ENCODE measurements at regions not wholly inside any gene's neighbourhood (a gene's known extent, or its start where the extent isn't known, plus 50 kb on each side); places are given as distances from the start of the nearest gene placed in this dataset.

GRCh38 chr6:40290816-40291215 lies 296.3 kb downstream of the LRFN2 start:
- H3K9me3 Mint-ChIP-seq = peaks cover 69% of the 10 kb centered on the region
- no peaks in the 10 kb centered on the region for H3K36me3 Mint-ChIP-seq (ENCODE audit: low read depth)
- H3K27ac Mint-ChIP-seq = no peak overlapping the region
- TF ChIP-seq CTCF (IDR thresholded peaks at IDR 0.05) = no peak
- no peak overlapping the region for H3K4me3 Mint-ChIP-seq
- H3K27me3 Mint-ChIP-seq (ENCODE audit: insufficient read depth) = no peaks in the 10 kb centered on the region; the same call in 1 of the 2 replicates
- H3K4me1 Mint-ChIP-seq (ENCODE audit: low read depth) = no peaks in the 10 kb centered on the region
- no peak for DNase-seq

GRCh38 chr6:40288919-40289318 lies 298.2 kb downstream of the LRFN2 start:
- Mint-ChIP-seq H3K4me3 (no peak overlapping the region), H3K36me3 (ENCODE audit: low read depth) (peaks cover 6% of the 10 kb centered on the region; the same call in 1 of the 2 replicates), H3K9me3 (peaks cover 58% of the 10 kb centered on the region), H3K4me1 (ENCODE audit: low read depth) (no peaks in the 10 kb centered on the region), H3K27ac (no peak overlapping the region), H3K27me3 (ENCODE audit: insufficient read depth) (no peaks in the 10 kb centered on the region; the same call in 1 of the 2 replicates)
- TF ChIP-seq CTCF (IDR thresholded peaks at IDR 0.05) = no peak
- DNase-seq = no peak

- no peak for DNase-seq
- H3K9me3 Mint-ChIP-seq = peaks cover 59% of the 10 kb centered on the region
- H3K4me1 Mint-ChIP-seq (ENCODE audit: low read depth) = no peaks in the 10 kb centered on the region
- no peak overlapping the region for H3K4me3 Mint-ChIP-seq
- H3K27me3 Mint-ChIP-seq (ENCODE audit: insufficient read depth) = no peaks in the 10 kb centered on the region; the same call in none of the 2 replicates
- H3K27ac Mint-ChIP-seq = no peak overlapping the region
- no peak for TF ChIP-seq CTCF (IDR thresholded peaks at IDR 0.05)
- peaks cover 6% of the 10 kb centered on the region; the same call in 1 of the 2 replicates for H3K36me3 Mint-ChIP-seq (ENCODE audit: low read depth)
These were observed 299.8 kb downstream of the LRFN2 start for GRCh38 chr6:40287296-40287850.

- Mint-ChIP-seq H3K9me3 (peaks cover 58% of the 10 kb centered on the region), H3K4me1 (ENCODE audit: low read depth) (no peaks in the 10 kb centered on the region), H3K36me3 (ENCODE audit: low read depth) (peaks cover 6% of the 10 kb centered on the region; the same call in 1 of the 2 replicates), H3K4me3 (no peak overlapping the region), H3K27me3 (ENCODE audit: insufficient read depth) (no peaks in the 10 kb centered on the region; the same call in none of the 2 replicates), H3K27ac (no peak overlapping the region)
- TF ChIP-seq CTCF (IDR thresholded peaks at IDR 0.05) = no peak
- DNase-seq = no peak
These were observed 300.4 kb downstream of the LRFN2 start for GRCh38 chr6:40286721-40287120.

- no peaks in the 10 kb centered on the region; the same call in none of the 2 replicates for H3K27me3 Mint-ChIP-seq (ENCODE audit: insufficient read depth)
- peaks cover 59% of the 10 kb centered on the region for H3K9me3 Mint-ChIP-seq
- no peak for DNase-seq
- no peaks in the 10 kb centered on the region for H3K4me1 Mint-ChIP-seq (ENCODE audit: low read depth)
- TF ChIP-seq CTCF (IDR thresholded peaks at IDR 0.05) = no peak
- no peak overlapping the region for H3K27ac Mint-ChIP-seq
- no peak overlapping the region for H3K4me3 Mint-ChIP-seq
- peaks cover 6% of the 10 kb centered on the region; the same call in 1 of the 2 replicates for H3K36me3 Mint-ChIP-seq (ENCODE audit: low read depth)
These were observed 301.2 kb downstream of the LRFN2 start for GRCh38 chr6:40285996-40286395.
